GM10248 (cell line): ENCODE measurements at regions not wholly inside any gene's neighbourhood (a gene's known extent, or its start where the extent isn't known, plus 50 kb on each side); places are given as distances from the start of the nearest gene placed in this dataset.

ENCODE experiments used
- CTCF ChIA-PET: fragments of 300-600 bp; sonication (Branson Sonifier 250); formaldehyde crosslinking; extraction: SDS; loops from one replicate; lab custom pipeline; 2021; ENCODE audit warnings: antibody characterized with exemption; lab: Yijun Ruan, JAX
- POLR2A ChIA-PET: fragments of 350-650 bp; sonication (Branson Sonifier 250); formaldehyde crosslinking; extraction: SDS; loops from one replicate; lab custom pipeline; 2020; ENCODE audit warnings: antibody characterized with exemption; lab: Yijun Ruan, JAX
- DNase-seq: peaks from one replicate; pipeline ENCODE4 v3.0.0; 2012; ENCODE audit errors: extremely low spot score
- TF ChIP-seq, protein P1 (sequence below): IDR thresholded peaks from 2 replicates; pipeline ENCODE4 v1.5.1; 2012; ENCODE audit warnings: mild to moderate bottlenecking, low read depth; ENCODE audit errors: extremely low read depth, missing control alignments, control extremely low read depth

- ChIA-PET CTCF (interaction anchor here (2.2 kb wide), 1 partner anchor 9 kb away, joined by 12 read pairs; no protein-coding TSS in a partner anchor), POLR2A (no interaction called here)
- no peak for DNase-seq
- TF ChIP-seq, protein P1, sequence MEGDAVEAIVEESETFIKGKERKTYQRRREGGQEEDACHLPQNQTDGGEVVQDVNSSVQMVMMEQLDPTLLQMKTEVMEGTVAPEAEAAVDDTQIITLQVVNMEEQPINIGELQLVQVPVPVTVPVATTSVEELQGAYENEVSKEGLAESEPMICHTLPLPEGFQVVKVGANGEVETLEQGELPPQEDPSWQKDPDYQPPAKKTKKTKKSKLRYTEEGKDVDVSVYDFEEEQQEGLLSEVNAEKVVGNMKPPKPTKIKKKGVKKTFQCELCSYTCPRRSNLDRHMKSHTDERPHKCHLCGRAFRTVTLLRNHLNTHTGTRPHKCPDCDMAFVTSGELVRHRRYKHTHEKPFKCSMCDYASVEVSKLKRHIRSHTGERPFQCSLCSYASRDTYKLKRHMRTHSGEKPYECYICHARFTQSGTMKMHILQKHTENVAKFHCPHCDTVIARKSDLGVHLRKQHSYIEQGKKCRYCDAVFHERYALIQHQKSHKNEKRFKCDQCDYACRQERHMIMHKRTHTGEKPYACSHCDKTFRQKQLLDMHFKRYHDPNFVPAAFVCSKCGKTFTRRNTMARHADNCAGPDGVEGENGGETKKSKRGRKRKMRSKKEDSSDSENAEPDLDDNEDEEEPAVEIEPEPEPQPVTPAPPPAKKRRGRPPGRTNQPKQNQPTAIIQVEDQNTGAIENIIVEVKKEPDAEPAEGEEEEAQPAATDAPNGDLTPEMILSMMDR, result no peak
Measured at GRCh38 chr2:3958465-3958864, 255.1 kb downstream of the DCDC2C start.

DNA sequence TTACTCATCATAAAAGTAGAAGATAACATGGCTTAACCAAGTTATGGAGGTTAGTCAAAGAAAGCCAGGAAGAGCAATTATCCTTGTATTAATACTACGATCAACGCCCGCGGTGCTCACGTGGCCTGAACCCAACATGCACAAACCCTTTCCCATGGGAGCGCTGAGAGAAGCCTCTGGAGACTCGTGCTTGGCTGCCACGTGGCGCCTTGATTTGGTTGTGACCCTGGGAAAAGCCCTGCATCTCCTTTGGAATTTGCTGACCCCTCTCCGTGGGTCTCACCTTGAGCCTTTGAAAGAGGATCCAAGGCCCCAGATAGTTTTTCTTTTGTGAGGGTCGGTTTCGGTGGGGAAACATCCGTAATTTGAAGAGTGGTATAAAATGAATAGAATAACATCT lies 255.6 kb downstream of the DCDC2C start:
- DNase-seq, result no peak
- ChIA-PET POLR2A (no interaction called here), CTCF (interaction anchor here (0.6 to 2.4 kb wide), 8 partner anchors 10 to 1407 kb away, joined by 3 to 15 read pairs (median 4); no protein-coding TSS in a partner anchor)
- TF ChIP-seq, protein P1, result no peak

- ChIA-PET CTCF (interaction anchor here (0.6 to 2.4 kb wide), 10 partner anchors 10 to 1956 kb away, joined by 3 to 15 read pairs (median 3); no protein-coding TSS in a partner anchor), POLR2A (no interaction called here)
- TF ChIP-seq, protein P1, result peak; percentile 64
- DNase-seq, result peak; percentile 45
Measured at GRCh38 chr2:3959372-3959771, 256.0 kb downstream of the DCDC2C start.

DNA sequence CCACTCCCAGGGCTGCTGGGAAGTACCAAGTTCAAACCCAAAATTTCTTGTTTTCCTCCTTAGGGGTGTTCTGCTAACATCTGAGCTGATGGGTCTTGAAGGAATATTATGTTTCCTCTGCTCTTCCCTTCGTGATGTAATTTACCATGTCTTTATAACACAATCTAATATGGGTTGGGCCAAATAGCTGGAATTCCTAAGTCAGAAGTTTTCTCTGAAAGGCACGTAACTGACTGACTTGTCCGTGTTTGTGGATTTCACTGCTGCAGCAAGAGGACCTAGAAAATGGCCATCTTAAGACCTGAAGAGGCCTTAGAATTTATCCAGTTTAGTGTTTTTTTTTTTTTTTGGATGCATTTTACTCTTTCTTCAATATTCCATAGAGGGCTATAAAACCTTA lies 256.7 kb downstream of the DCDC2C start:
- DNase-seq, result no peak
- TF ChIP-seq, protein P1, result no peak
- ChIA-PET CTCF (interaction anchor here (1.2 to 2.4 kb wide), 7 partner anchors 9 to 1955 kb away, joined by 3 to 15 read pairs (median 4); no protein-coding TSS in a partner anchor), POLR2A (no interaction called here)

DNA sequence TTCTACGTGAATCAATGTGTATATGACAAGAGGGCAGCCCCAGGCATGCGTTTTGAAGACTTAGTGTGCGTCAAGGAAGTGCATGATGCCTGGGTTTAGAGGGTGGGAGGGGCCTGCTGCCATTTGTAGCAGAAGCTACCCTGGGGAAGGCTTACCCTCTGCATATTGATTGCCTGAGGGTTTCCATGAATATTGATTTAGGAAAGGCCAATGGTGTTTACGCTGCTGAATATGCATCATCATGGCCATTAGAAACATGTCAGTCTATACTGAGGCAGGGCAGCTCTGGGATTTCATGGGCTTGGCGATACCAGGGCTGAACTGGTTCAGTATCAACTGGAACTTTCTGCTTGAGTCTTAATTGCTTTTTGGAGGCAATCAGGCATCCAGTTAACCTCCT lies 259.3 kb downstream of the DCDC2C start:
- CTCF ChIA-PET, result interaction anchor here (0.9 kb wide), 1 partner anchor 18 kb away, joined by 3 read pairs; no protein-coding TSS in a partner anchor
- TF ChIP-seq, protein P1, result no peak
- DNase-seq, result no peak
- POLR2A ChIA-PET, result no interaction called here

DNA sequence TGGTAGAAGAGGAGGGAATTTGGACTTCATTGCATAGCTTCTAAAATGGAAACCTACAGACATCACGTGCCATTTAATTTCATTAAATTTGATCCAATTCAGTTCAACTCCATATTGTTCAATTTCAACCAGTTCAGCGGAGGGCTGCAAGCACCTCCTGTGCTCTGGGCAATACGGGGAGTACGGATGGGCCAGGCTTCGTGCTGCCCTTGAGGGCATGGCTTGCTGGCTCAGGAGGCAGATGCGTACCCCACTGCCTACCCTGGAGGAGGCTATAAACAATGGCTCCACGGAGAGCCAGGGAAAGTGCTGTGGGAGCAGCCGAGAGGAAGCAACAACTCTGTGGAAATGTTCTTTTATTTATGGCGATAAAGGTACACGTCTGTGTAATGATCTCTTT lies 261.8 kb downstream of the DCDC2C start:
- DNase-seq, result no peak
- TF ChIP-seq, protein P1, result no peak
- ChIA-PET POLR2A (no interaction called here), CTCF (no interaction called here)

DNA sequence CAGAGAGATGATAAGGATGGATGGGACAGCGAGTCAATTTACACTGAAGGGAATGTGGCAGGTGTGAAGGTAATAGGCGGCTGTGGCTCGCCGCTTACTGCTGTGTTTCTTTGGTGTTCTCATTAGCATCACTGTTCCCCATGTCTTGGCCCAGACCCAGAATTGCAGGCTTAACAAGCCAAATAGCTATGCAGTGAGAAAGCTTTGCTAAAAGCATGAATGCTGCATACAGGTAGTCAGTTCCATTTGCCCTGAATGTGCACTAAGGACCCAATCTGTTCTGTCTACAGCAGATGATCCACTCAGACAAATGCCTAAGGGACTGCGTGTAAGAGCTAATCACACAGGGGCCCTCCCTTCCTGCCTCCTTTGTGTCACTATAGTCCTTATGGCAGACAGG lies 262.6 kb downstream of the DCDC2C start:
- no peak for DNase-seq
- CTCF ChIA-PET, result interaction anchor here (1.0 kb wide), 1 partner anchor 10 kb away, joined by 3 read pairs; no protein-coding TSS in a partner anchor
- TF ChIP-seq, protein P1, result no peak
- POLR2A ChIA-PET, result no interaction called here
